PFSK-1 (cell line): ENCODE measurements at regions not wholly inside any gene's neighbourhood (a gene's known extent, or its start where the extent isn't known, plus 50 kb on each side); places are given as distances from the start of the nearest gene placed in this dataset.

Experiments
- FOXP2 ChIP-seq: optimal IDR thresholded peaks from 2 replicates; pipeline ENCODE3; 2011; ENCODE audit warnings: borderline replicate concordance, control low read depth, inconsistent platforms; ENCODE audit not compliant: insufficient read depth; ENCODE audit errors: extremely low read length, extremely low read depth
- POLR2AphosphoS5 ChIP-seq: IDR thresholded peaks from 2 replicates; pipeline ENCODE4 v1.6.1; 2012; ENCODE audit warnings: low read depth, mild to moderate bottlenecking, control low read depth, low read length, moderate library complexity
- SIN3A ChIP-seq: IDR thresholded peaks from 2 replicates; pipeline ENCODE4 v1.6.1; 2012; ENCODE audit warnings: mild to moderate bottlenecking, low read length, moderate library complexity, borderline replicate concordance; ENCODE audit not compliant: insufficient read depth
- TAF1 ChIP-seq: IDR thresholded peaks from 2 replicates; pipeline ENCODE4 v1.6.1; 2012; ENCODE audit warnings: low read length, control low read depth, borderline replicate concordance; ENCODE audit not compliant: insufficient read depth
- TF ChIP-seq, protein P1 (sequence below), 2 experiments: IDR thresholded peaks; 2 replicates each; pipeline versions ENCODE4 v1.6.1 to v1.8.0; 2011 to 2012; ENCODE audit warnings: low read depth in 2 of 2, low read length in 2 of 2, control low read depth in 1 of 2, inconsistent platforms in 1 of 2, mild to moderate bottlenecking in 1 of 2, moderate library complexity in 1 of 2; ENCODE audit not compliant: insufficient read depth in 1 of 2

DNA sequence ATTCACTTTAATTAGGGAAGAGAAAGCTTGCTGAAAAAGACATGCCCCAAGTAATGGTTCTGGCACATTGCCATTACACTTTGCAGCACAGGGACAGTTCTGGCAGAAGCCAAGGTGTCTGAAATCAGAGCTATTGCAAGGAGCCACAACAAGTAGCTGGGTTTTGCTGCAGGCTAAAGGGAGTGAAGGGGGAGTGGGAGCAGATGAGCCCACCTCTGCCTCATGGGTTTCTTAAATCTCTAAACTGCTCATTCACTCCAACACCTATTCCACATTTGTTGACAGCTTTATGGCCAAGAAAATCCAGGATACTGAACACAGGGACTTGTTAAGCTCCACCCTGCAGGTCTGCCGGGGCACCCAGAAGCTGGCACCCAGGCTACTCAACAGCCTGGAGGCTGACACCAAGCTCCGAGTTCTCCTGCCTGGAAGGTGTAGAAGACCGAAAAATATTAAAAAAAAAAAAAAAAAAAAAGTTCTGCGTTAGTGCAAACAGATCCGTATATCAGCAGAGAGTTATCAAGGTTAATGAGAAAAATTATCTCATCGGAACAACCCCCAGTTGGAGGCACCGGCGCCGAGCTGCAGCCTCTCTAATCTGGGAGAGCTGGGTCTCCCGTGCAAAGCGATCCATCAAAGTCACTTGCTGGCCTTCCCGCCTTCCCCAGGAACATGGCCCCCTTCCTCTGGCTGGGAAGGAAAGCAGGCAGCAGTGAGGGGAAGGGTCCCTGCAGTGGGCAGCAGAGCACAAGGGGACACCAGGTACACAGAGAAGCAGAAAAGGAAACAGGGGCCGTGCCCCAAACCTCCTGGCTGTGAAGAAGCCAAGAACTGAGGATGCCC lies 123.7 kb downstream of the HNMT start:
- TF ChIP-seq FOXP2, result no peak
- no peak for TF ChIP-seq SIN3A
- TF ChIP-seq, protein P1, sequence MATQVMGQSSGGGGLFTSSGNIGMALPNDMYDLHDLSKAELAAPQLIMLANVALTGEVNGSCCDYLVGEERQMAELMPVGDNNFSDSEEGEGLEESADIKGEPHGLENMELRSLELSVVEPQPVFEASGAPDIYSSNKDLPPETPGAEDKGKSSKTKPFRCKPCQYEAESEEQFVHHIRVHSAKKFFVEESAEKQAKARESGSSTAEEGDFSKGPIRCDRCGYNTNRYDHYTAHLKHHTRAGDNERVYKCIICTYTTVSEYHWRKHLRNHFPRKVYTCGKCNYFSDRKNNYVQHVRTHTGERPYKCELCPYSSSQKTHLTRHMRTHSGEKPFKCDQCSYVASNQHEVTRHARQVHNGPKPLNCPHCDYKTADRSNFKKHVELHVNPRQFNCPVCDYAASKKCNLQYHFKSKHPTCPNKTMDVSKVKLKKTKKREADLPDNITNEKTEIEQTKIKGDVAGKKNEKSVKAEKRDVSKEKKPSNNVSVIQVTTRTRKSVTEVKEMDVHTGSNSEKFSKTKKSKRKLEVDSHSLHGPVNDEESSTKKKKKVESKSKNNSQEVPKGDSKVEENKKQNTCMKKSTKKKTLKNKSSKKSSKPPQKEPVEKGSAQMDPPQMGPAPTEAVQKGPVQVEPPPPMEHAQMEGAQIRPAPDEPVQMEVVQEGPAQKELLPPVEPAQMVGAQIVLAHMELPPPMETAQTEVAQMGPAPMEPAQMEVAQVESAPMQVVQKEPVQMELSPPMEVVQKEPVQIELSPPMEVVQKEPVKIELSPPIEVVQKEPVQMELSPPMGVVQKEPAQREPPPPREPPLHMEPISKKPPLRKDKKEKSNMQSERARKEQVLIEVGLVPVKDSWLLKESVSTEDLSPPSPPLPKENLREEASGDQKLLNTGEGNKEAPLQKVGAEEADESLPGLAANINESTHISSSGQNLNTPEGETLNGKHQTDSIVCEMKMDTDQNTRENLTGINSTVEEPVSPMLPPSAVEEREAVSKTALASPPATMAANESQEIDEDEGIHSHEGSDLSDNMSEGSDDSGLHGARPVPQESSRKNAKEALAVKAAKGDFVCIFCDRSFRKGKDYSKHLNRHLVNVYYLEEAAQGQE (IDR thresholded peaks at IDR 0.05; ENCODE audit: insufficient read depth in 1 of 2, low read depth in 2 of 2, low read length in 2 of 2), result no peak
- TF ChIP-seq TAF1, result no peak
- TF ChIP-seq POLR2AphosphoS5, result no peak

DNA sequence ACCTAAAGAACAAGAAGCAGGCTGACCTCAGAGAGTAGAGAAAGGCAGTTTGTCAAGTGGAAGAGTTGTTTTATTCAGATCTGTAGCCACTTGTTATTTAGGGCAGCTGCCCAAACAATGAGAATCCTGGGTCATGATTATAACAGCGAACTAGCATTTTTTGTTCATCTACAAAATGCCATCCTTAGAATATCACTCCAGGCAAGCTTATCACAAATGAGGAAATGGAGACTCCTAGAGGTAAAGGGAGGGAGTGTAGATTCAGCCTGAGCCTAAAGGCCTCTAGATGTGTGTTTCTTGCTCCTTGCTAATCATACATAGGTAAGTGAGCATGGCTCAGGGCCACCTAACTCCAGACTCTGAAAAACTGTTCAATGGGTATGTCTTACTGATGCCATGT lies 126.1 kb downstream of the HNMT start:
- TF ChIP-seq, protein P1 (IDR thresholded peaks at IDR 0.05; ENCODE audit: insufficient read depth in 1 of 2, low read depth in 2 of 2, low read length in 2 of 2), result no peak
- TF ChIP-seq TAF1, result no peak
- no peak for TF ChIP-seq FOXP2
- TF ChIP-seq SIN3A, result no peak

DNA sequence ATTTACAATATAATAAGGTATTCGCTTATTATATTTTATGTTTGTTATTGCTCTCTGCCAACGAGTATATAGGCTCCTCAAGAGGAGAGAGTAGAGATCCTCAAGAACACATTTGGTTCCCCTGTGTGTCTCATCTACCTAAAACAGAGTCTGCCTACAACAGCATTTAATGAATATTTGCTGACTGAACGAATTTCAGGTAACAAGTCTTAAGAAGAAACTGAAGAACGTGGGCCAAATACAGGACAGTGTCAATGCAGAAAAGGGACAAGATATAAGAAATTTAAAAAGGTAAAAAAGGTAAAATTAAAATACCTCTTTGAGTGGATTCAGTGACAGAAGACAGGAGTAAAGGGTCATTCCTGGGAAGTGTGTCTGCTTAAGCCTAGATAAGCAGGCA lies 129.2 kb downstream of the HNMT start:
- TF ChIP-seq TAF1 (no peak), FOXP2 (no peak), SIN3A (no peak), POLR2AphosphoS5 (no peak)
- TF ChIP-seq, protein P1 (IDR thresholded peaks at IDR 0.05; ENCODE audit: insufficient read depth in 1 of 2, low read depth in 2 of 2, low read length in 2 of 2), result no peak

GRCh38 chr2:138094031-138094430 lies 129.8 kb downstream of the HNMT start:
- no peak for TF ChIP-seq SIN3A
- TF ChIP-seq, protein P1 (IDR thresholded peaks at IDR 0.05; ENCODE audit: insufficient read depth in 1 of 2, low read depth in 2 of 2, low read length in 2 of 2), result no peak
- no peak for TF ChIP-seq POLR2AphosphoS5
- TF ChIP-seq FOXP2, result no peak
